HG03159 (cell line): ENCODE measurements at regions not wholly inside any gene's neighbourhood (a gene's known extent, or its start where the extent isn't known, plus 50 kb on each side); places are given as distances from the start of the nearest gene placed in this dataset.

ENCODE experiments used
- ATAC-seq: cut with Tn5 transposase; IDR thresholded peaks from one replicate; pipeline ENCODE4 v1.9.1; 2021; ENCODE audit warnings: mild to moderate bottlenecking, moderate library complexity; ENCODE audit not compliant: unreplicated experiment

DNA sequence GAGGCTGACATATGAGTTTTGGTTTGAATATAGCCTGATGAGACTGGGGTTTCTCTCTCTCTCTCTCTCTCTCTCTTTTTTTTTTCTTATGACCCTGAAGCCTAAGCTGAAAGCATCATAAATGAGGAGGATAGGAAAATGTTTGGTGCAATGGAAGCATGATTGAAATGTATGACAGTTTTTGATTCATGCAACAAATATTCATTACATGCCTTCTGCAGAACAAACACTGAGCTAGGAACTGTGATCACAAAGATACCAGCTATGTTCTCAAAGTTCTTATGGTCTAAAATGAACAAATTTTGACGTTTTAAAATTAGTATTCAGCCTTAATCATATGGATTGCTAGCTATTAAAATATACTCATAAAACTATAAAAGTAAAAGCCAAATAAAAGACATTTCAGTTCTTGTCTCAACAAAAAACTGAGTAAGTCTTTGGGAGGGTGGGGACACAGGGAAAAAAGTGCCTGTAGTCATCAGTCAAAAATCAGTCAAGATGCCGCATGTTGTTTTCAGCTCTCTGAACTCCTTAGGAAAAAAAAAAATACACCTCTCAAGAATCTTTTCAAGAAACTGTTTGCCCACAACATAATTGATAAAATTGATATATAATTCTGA is 57.2 kb downstream of the NKX6-1 start:
- ATAC-seq, result no peak

DNA sequence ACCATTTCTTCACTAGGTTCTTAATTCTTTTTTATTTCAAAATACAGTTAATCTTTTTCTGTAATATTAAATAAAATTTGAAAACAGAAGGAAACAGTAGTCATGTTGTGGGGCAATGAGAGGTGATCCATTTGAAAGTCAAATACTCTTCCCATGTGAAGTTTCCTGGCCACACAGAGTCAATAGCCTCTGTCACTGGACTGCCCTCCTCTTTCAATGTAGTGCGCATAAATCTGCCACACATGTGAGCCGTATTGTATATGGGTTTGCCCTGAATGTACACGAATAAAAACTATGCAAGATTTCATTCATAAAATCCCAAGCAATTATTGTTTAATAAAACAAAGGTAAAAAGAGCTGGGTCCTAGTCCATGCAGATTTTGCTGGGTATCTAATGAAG is 59.1 kb downstream of the NKX6-1 start:
- no peak for ATAC-seq

DNA sequence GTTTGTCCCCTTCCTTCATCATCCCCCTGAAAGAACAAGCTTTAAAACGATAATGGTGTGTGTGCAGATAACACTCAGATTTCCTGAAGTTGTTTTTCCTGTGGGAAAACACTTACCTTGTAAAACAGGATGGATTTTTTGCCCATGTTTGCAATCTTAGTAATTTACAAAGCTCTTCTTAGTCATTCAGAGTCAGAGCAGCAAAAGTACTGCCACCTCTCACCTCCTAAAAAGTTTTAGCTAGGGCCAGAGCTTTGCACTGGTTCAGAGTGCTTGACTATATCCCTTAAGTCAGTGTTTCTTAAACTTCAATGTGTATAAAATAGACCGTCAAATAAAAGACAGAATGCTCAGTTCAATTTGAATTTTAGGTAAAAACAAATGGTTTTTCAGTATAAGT is 62.3 kb downstream of the NKX6-1 start:
- no peak for ATAC-seq

DNA sequence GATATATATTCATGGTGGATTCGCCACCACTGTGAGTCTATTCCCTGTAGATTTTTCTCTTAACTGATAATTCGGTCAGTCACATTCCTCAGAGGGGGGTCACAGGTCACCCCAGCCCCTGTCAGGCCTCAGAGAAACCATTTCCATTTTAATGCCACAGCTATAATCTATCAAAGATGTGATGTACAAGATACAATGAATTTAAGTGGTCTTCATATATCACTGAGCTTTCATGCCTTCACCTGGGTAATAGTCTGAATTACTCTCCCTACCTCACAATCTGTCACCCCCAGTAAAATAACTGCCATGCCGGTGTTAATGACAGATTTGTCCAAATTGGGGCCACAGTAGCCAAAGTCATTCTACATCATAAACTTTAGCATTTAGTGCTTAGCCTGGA is 64.7 kb downstream of the NKX6-1 start:
- ATAC-seq, result no peak

DNA sequence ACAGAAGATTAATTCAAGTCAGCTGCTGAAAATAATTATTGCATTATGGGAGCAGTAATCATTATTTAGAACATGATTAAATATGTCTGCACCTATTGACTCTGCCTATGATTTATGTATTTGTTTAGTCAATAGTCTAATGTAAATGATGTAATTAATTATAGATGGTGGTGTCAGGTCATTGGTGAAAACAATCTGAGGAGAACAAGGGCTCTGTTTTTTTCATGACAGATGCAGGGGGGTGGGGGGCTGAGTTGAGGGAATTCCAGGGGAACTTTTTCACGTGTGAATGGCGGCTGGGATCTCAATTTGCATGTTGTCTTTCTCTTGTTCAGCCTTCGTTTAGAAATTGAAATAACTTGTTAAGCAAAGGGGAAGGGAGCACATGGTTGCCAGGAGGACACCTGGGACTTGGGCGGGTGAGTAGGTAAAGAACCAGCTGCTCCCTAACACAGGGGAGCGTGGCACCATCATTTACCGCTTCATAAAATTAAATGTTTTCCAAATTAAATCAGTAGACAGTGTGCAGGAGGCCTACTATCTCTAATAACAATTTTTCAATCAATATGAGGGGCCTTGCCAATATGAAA is 65.4 kb downstream of the NKX6-1 start:
- no peak for ATAC-seq

DNA sequence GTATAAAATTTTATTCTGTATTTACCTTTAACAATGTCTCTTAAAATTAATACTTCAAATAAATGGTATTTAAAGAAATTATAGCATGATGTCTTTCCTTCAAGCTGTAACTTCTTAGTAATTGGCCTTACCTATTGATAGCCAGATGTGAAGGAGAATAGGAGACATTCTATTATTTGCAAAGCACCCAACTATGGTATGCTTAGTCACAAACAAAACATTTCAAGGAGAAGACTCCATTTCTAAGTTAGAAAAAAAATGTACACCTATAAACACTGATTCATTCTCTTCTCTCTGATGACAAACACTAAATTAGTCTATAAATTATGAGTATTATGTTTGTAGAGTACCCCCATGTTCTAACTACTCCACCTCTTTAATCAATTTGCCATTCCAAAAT is 66.4 kb downstream of the NKX6-1 start:
- no peak for ATAC-seq

DNA sequence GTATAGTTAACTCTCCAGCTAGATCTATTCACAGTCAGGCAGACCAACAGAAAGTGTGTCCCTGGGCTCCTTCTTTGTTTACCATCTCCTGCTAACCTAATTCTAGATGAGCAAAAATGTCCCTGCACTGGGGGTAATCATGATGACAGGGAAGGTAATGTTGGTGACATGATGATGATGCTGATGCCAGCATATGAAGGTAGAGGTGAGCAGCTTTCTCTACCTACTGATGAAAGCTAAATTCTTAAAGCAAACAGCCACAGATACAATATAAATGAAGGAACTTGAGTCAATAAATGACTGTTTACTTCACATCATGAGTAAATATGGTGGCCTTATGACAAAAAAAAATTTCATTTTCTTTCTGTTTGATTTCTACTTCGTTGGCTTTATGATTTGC is 78.5 kb downstream of the NKX6-1 start:
- ATAC-seq, result no peak

DNA sequence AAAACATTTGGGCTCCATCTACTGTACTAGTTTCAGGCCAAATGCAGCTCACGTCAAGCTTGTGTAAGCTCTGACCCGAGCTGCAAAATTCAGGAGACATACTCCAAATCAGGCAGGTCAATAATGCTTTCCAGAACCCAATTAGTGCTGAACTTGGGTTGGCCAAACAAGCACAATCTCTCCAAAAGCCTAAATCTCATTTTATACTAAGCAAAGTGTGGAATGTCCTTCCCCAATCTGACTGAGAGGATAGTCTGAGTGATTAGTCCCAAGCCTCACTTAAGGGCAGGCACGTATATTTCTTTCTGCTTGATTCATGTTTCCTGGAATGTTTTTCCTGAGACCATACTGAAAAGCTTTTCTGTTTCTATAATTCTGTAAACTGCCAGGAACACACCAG is 79.9 kb downstream of the NKX6-1 start:
- ATAC-seq, result no peak

DNA sequence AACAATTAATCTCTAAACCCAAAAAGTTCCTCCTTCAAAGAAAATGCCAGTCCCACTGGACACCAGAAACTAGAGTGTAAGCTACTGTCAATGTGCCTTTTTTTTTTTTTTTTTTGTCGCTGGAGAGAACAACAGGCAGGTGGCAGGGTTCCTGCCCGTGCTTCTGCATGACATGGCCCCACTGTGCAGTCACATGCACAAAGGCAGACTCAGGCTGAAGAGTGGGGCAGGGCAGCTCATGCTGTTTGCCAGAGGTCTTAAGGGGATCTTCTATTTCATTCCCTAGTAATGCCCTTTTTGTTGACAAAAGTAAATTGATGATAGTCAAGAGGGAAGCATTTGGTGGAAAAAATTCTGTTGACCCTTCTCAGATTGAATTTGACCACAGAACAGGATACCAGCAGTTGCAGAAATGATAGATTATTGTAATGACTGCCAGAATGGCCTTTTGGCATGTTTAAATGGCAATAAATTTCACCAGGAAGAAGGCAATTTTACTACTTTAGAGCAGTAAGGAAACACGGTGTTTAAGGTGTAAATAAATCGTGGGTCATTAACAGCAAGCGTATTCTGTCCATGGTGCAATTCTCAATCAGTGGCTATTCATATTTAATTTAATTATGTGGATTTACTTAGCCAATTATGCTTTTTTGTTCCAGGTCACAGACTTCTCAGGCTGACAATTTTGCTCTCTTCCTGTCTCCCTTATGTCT is 80.9 kb downstream of the NKX6-1 start:
- no peak for ATAC-seq

DNA sequence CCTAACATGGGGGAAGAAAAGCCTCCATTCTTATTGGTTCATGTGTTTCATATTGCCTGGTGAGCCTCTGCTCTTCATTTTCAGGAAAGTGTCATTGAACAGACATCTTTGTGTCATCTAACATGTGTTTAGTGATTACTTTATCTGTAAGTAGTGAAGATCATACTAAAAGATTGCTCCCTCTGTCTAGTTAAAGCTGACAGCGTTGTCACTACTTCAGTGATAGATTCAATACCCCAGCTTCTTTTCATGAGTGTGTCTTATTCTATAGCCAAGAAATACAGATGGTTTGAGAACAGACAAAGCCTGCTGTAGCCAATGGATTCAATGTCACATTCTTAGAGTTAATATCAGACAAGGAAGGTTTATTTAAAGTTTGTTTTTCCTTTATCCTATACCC is 85.1 kb downstream of the NKX6-1 start:
- ATAC-seq, result no peak

DNA sequence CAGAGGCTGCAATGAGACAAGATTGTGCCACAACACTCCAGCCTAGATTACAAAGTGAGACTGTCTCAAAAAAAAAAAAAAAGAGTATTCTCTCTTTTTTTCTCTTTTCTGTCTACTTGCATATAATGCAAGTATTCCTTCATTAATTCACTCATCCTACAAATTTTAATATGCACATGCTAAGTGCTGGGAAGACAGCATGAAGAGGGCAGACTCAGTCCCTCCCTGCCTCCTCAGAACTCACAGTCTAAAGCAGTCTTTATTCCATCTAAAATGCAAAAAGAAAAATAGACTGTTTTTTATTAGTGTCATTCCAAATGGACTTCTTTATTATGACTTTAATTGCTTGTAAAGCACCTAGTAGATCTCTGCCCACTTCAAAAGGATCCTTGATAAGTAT is 85.6 kb downstream of the NKX6-1 start:
- ATAC-seq, result no peak

DNA sequence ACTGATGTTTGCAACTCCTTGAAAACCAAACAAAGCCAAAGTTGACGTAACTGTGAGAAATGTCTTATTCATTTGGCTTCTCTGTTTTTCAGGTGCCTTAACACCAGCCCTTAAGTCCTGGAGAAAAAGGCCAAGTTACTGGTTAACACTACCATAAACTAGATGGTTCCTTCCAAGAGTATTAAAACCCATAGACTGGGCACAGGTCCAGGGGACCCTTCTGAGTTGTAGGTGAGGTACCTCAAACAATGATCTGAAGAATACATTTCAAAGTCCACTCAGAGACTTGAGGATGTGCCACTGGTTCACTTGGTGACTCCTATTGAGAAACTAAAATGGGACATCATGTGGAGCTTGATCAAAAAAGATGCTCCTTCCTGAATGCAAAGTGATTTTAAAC is 87.0 kb downstream of the NKX6-1 start:
- no peak for ATAC-seq

DNA sequence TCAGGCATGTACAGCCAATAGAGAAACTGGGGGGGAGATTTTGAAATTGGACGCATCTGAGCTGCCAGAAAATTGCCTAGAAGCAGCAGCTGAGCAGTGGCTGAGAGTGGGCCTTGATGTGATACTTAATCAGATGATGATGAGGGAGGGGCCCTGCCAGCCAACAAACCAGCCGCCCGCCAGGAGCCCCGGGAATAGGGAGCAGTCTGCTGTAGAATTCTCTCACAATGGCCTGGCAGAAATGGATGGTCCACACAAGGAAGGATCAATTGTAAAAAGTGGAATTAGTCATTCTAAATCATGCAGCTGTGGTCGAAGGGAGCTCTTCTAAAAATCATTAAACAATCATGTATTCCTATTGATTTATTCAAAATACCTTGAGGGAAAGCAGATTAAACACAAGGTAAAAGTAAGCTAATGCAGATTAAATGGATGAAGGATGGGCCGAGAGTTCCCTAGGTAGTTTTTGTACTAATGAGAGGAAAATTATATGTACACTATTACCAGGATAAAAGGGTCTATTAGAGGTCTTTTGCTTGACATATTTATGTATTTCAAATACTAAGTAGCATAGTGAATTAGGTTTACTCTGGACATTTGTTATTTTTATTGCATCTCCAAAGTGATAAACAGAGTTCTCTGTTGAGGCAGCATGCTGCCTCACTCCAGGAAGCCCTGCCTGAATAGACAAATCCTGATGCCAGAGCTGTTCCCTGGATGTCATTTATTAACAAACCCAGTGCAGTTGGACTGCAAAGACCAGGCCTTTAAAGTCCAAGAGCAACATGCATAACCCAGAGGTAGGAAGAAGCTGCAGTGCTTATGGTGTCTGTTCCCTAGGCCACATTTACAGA is 91.3 kb downstream of the NKX6-1 start:
- ATAC-seq, result no peak

DNA sequence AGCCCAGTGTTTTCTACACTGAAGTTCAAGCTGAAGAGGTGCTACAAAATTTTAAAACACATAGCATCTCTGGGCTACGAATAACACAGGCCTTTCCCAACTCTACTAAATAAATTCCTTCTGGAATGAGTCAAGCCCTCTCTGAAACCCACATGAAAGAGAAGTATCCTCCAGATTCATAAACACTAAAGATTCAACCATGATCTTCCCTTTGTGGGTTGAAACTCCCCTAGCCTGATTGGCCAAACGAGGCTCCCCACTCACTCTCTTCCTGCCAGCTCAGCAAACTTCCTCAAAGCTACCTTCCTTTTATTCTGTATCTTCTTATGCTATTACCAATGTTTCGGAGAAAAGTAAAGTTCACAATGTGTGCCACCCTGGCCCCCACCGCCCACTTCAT is 95.4 kb downstream of the NKX6-1 start:
- no peak for ATAC-seq

DNA sequence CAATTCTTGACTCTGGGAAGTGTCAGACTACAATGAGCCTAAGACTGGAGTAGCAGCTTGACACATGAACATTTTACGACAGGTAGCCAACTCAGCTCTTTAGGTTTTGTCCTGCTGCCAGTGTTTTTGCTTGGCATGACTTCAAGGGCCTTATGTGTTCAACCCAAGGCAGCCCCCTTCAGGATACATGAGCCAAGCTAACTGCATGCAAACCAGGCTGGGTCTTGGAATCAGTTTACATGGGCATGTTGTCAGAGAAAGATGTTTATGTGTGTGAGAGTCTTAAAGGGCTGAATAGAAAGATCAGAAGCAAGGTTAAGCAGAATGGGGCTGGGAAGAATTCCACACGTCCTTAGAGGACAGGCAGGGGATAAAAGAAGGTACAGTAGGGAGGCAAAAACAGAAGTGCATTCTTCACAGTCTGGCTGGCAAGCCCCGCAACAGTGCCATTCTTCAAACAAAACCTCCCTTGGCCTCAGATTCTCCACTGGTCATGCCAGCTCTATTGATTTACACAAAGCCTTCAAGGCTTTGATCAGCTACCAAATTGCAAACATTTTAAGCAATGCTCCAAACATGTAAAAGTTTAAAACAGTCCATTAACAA is 97.3 kb downstream of the NKX6-1 start:
- no peak for ATAC-seq

DNA sequence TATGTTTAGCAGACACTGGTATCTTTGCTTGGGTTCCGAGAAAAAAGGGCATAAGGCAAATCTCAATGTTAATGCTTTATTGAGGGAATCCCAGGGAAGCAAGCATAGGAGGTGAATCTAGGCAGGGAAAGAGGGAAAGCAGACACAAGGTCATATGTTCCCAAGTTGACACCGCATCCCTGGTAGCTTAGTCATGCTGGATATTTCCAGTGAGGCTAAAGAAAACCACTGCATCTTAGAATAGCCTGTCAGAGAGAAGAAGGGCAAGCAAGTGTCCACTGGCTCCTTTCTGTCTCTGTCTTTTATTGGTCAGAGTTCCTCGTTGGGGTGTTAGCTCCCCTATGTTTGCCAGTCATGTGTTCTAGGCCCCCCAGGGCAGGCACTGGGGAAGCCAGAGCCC is 104.7 kb downstream of the NKX6-1 start:
- ATAC-seq, result no peak

DNA sequence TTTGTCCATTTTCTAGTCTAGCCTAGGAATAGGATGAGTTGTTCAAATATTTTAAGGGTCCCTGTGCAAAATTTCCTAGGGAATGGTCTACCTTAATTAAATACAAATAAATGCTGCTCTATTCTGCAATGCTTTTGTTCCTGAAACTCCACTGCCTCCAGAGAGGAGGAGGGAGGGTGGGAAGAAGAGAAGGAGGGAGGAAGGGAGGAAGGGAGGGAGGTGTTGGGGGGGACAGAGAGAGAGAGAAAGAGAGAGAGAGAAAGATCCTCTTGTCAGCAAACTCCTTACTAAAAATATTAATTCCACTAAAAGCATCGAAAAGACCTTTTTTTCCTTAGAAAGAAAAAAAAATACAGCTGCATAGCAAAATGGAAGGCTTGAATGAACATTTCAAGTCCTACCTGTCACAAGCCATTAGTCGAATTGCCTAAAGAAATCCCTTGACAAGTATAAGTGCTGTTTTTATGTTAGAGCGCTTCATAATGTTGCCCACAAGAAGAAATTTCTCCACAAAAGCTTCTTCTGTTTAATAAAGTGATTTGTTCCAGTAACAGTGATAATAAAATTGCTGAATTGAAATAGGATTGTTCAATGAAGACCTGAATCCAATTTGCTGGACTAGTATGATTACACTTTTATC is 106.0 kb downstream of the NKX6-1 start:
- ATAC-seq, result no peak

DNA sequence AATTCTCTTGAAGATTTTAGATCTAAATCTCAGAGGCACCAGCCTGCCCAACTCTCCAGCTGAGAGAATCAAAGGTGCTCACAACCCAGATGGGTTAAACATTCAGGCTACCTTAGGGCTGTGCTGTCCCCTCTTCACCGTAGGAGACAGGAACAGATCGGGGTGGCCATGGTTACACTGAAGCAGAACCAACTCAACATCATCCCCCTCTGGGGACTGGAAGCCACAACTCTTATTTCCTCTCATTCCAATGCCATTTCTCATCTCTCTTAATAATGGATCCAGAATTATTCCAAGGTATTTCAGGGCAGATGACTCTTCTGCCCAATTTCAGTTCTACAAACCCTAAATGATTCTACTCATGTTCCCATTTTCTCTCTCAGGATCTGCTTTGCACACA is 109.7 kb downstream of the NKX6-1 start:
- ATAC-seq, result no peak

DNA sequence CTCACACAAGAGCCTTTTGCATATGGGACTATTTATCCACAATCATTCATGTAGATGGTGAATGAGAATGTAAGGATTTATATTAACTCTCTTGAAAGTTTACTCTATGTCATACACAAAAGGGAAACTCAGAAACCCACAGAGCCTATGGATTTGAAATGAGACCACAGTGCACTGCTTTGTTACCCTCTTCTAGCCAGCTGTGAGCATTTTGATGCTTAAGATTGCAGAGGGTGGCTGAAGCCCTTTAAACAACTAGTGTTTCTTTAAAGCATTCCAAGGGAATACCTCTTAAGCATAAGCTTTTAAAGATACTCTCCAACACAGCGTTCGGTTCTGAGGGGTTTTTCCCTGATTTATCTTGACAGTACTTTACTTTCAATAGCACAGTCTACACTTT is 113.9 kb downstream of the NKX6-1 start:
- no peak for ATAC-seq

DNA sequence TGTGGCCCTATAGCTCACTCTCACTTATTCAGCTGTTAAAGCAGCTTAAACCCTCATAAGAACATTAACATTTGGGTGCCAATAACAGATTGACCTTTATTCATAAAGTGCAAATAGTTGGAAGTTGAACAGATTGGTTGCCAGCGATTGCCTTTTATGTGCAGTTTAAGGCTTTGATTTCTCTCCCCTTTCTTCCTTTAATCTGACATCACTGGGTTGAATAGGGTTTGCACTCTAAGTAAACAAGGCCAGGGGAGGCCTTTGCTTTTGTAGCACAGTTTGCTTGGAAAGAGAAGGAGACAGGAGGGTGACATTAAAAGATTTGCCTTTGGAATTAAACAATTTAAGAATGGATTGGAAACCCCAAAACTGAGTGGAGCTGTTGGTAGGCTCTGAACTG is 114.3 kb downstream of the NKX6-1 start:
- no peak for ATAC-seq

DNA sequence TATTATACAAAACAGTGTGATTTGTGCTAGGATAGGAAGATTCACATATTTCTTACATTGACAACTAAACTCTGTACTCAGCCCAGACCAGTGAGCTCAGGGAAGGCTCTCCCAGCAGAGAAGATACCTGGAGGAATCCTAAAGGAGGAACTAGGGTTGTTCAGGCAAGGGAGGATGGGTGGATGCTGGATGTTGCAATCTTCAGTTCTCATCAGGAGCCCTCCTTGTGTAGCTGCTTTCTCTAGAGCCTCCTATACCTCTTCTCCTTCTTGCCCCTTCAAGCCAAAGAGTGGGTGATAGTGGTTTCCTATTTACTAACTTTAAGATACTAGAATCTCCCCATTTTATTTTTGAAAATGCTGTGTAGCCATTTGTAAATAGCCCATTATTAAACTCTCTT is 117.3 kb downstream of the NKX6-1 start:
- ATAC-seq, result no peak
